ENCODE measurements at regions not wholly inside any gene's neighbourhood (a gene's known extent, or its start where the extent isn't known, plus 50 kb on each side); places are given as distances from the start of the nearest gene placed in this dataset.

- TF ChIP-seq POLR2AphosphoS5 (IDR thresholded peaks at IDR 0.05) (no peak), CTCF (IDR thresholded peaks at IDR 0.05) (no peak)
Measured at GRCh38 chr12:132404951-132405741, 75.8 kb upstream of the GALNT9 start.
